Tibial artery (tissue), 4 donors: ENCODE measurements at regions not wholly inside any gene's neighbourhood (a gene's known extent, or its start where the extent isn't known, plus 50 kb on each side); places are given as distances from the start of the nearest gene placed in this dataset.

Experiments
- DNase-seq, 2 donors: peaks; one replicate each; pipeline ENCODE4 v3.0.0-alpha.2; 2019
- H3K27ac ChIP-seq, 2 donors: fragments of 200-600 bp; sonication (generic) in 1 of 2; 1 replicate in 1 of 2; 2 replicates in 1 of 2; pipeline ENCODE4 v1.5.1; 2018 to 2019; ENCODE audit warnings: mild to moderate bottlenecking in 1 of 2
- H3K27me3 ChIP-seq, 2 donors: fragments of 200-600 bp; sonication (generic) in 1 of 2; one replicate each; pipeline versions ENCODE4 v1.5.1 to v1.6.0; 2016 to 2019
- H3K36me3 ChIP-seq, 3 donors: fragments of 200-600 bp; sonication (generic) in 2 of 3; one replicate each; pipeline ENCODE4 v1.5.1; 2016 to 2019; ENCODE audit warnings: mild to moderate bottlenecking in 2 of 3
- H3K4me1 ChIP-seq, 4 donors: fragments of 200-600 bp; sonication (generic) in 2 of 4; 1 replicate in 3 of 4; 2 replicates in 1 of 4; pipeline ENCODE4 v1.5.1; 2016 to 2019
- H3K4me3 ChIP-seq, 2 donors: fragments of 200-600 bp; sonication (generic) in 1 of 2; 1 replicate in 1 of 2; 2 replicates in 1 of 2; pipeline ENCODE4 v1.5.1; 2018 to 2019; ENCODE audit warnings: mild to moderate bottlenecking in 2 of 2
- H3K9me3 ChIP-seq, 3 donors: fragments of 200-600 bp; sonication (generic) in 1 of 3; one replicate each; pipeline ENCODE4 v1.5.1; 2016 to 2019
- intact Hi-C: fragments of 100-400 bp; cut with DNase I; formaldehyde crosslinking; loops from one replicate; pipeline ENCODE4 v1.15.0; 2023; ENCODE audit warnings: low total_unique reads
- TF ChIP-seq, protein P1 (sequence below), 2 experiments: fragments of 200-600 bp in 1 of 2; fragments of 450-650 bp in 1 of 2; IDR thresholded peaks; one replicate each; pipeline ENCODE4 v1.5.1; 2017 to 2019; ENCODE audit warnings: antibody characterized with exemption in 2 of 2, mild to moderate bottlenecking in 1 of 2, moderate library complexity in 1 of 2

DNA sequence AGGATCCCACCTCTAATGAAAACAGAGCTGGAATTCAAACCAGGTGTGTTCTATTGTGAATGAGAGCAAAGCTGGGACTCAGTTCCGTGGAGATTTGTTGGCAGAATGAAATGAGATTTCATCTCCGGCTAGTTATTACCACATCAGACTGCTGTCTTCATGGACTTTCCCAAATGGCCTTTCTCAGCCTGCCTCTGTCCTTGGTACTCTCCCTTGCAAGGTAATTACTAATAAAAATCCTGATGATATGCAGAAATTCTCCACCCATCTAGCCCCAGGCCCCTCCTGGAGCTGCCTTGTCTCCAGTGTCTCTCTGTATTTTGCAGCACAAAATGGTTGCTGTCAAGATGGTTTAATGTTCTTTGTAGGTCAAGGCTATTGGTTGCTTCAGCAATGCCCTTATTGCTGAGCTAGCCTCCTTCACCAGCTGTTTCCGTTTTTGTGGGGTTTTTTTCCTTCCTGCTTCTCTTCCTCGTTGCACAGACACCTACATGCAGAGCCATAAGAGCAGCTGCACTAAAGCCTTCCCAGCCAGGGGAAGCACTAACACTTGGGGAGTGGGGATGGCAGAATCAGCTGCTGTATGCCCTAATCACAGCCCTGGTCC, 185.0 kb upstream of the GHITM start:
- Histone ChIP-seq H3K27ac (no peak overlapping the region), H3K27me3 (no peaks in the 10 kb centered on the region), H3K9me3 (no peaks in the 10 kb centered on the region), H3K4me1 (no peaks in the 10 kb centered on the region), H3K36me3 (no peaks in the 10 kb centered on the region), H3K4me3 (no peak overlapping the region)
- intact Hi-C loops = no loop called here
- TF ChIP-seq, protein P1, sequence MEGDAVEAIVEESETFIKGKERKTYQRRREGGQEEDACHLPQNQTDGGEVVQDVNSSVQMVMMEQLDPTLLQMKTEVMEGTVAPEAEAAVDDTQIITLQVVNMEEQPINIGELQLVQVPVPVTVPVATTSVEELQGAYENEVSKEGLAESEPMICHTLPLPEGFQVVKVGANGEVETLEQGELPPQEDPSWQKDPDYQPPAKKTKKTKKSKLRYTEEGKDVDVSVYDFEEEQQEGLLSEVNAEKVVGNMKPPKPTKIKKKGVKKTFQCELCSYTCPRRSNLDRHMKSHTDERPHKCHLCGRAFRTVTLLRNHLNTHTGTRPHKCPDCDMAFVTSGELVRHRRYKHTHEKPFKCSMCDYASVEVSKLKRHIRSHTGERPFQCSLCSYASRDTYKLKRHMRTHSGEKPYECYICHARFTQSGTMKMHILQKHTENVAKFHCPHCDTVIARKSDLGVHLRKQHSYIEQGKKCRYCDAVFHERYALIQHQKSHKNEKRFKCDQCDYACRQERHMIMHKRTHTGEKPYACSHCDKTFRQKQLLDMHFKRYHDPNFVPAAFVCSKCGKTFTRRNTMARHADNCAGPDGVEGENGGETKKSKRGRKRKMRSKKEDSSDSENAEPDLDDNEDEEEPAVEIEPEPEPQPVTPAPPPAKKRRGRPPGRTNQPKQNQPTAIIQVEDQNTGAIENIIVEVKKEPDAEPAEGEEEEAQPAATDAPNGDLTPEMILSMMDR (IDR thresholded peaks at IDR 0.05) = no peak
- no peak for DNase-seq

DNA sequence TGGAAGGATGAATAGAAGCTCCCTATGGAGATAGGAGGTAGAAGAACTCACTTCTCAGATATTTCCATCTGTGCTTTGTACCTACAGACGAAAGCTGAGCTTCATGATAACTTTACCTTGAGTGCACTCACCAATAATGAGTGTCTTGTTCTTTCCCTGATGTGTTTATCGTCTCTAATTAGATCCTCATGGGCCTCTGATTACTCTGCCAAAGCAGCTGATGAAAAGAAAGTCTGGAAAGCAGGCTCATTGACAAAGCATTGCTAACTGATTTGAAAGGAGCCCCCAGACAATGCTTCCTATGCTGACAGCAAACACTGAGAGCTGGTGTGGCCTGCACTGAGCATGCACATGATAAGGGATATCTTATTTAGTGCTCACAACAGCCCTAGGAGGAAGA, 183.9 kb upstream of the GHITM start:
- TF ChIP-seq, protein P1 (IDR thresholded peaks at IDR 0.05) = no peak
- no peak overlapping the region for H3K4me3 ChIP-seq
- intact Hi-C loops = no loop called here
- no peak for DNase-seq
- no peaks in the 10 kb centered on the region for H3K9me3 ChIP-seq
- no peak overlapping the region for H3K27ac ChIP-seq
- no peaks in the 10 kb centered on the region for H3K4me1 ChIP-seq
- H3K36me3 ChIP-seq = no peaks in the 10 kb centered on the region
- H3K27me3 ChIP-seq = no peaks in the 10 kb centered on the region

DNA sequence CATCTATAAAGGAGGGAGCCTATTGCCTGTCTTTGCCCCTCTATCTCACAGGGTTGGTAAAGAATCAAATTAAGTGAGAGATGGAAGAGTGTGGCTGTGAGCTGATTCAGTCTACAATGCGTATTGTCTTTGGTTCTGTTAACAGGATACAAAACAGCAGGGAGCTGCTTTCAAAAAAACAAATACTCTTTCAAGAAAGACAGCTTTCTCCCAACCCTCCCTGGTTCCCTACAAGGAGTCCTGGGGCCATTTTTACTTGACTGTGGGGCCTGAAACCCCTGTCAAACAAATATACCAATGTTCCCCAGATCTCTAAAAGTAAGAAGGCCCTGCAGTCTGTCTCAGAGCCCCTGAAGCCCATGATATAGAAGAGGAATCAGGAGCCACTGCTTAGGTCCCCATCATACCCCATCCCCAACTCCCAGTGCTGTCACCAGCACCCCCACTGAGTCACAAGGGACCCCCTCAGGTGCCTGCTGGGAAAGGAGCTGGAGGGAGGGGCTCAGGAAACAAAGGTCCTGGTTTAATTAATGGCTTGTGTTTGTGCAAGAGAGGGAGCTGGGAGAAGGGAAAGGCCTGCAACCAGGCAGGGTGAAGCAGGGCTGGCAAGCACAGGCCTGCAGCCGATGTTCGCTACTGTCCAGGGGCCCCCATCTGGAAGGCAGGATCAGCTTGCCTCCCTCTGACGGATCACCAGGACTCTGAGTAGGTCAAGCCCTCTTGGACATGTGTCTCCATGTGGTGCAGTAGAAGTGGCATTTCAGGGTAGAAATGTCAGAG, 182.0 kb upstream of the GHITM start:
- H3K4me3 ChIP-seq = no peak overlapping the region
- no peaks in the 10 kb centered on the region for H3K36me3 ChIP-seq
- TF ChIP-seq, protein P1 (IDR thresholded peaks at IDR 0.05) = no peak
- intact Hi-C loops = no loop called here
- no peaks in the 10 kb centered on the region for H3K4me1 ChIP-seq
- H3K9me3 ChIP-seq = no peaks in the 10 kb centered on the region
- H3K27ac ChIP-seq = no peak overlapping the region
- DNase-seq = no peak
- no peaks in the 10 kb centered on the region for H3K27me3 ChIP-seq

DNA sequence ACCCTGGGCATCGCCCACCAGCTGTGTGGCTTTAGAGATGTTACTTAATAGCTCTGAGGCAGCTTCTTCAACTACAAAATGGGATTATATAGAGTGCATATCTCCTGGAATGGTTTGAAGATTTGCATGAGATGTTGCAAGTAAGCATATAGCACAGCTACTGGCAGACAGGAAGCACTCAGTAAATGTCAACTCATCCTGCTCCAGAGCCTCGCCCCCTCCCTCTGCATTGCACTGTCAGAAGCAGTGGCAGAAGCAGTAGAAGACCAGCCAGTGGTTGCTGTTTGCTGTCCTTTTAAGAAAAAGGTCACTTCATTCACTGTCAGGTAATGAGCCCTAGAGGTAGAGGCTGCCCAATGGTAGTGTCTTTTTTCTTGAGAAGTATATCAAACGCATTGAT, 180.0 kb upstream of the GHITM start:
- H3K36me3 ChIP-seq = no peaks in the 10 kb centered on the region
- no peak overlapping the region for H3K27ac ChIP-seq
- H3K9me3 ChIP-seq = no peaks in the 10 kb centered on the region
- no peaks in the 10 kb centered on the region for H3K4me1 ChIP-seq
- H3K4me3 ChIP-seq = no peak overlapping the region
- no peak for DNase-seq
- H3K27me3 ChIP-seq = no peaks in the 10 kb centered on the region
- TF ChIP-seq, protein P1 (IDR thresholded peaks at IDR 0.05) = no peak
- intact Hi-C loops = no loop called here

DNA sequence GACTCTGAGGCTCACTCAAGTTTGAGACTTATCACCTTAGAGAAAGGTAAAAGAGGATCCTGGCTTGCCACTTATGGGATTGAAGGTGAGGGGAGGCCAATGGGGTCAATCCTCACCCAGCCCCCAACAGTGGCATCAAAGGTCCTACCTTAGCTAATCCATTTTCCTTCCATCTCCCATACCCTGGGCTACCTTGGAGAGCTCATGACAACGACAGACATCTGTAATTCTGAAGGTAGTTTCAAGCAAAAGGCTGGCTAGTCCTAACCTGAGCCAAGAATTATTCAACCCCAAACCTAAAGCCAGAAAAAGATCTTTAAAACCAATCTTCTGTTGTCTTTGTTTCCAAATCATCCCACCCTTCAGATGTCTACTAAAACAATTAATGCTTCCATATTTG, 179.2 kb upstream of the GHITM start:
- H3K27ac ChIP-seq = no peak overlapping the region
- no peaks in the 10 kb centered on the region for H3K27me3 ChIP-seq
- no peaks in the 10 kb centered on the region for H3K36me3 ChIP-seq
- no peak overlapping the region for H3K4me3 ChIP-seq
- no peaks in the 10 kb centered on the region for H3K9me3 ChIP-seq
- TF ChIP-seq, protein P1 (IDR thresholded peaks at IDR 0.05) = no peak
- no peak for DNase-seq
- intact Hi-C loops = no loop called here
- no peaks in the 10 kb centered on the region for H3K4me1 ChIP-seq
